Stimulated activated naive B cell treated with anti-CD40 and anti-IgM and Interleukin-4, amounts not matched to agents 10 μg/mL and 1 μg/mL and 100 μg/mL, for 72 hours (primary cell): ENCODE measurements at regions not wholly inside any gene's neighbourhood (a gene's known extent, or its start where the extent isn't known, plus 50 kb on each side); places are given as distances from the start of the nearest gene placed in this dataset.
A peak's percentile ranks its signal among the peaks of the same experiment; 100 is the strongest.
"Not testable (repeated sequence)": the region's sequence is repeated elsewhere in the genome, so short reads cannot be mapped to it uniquely, and the experiment has no call there.

Source experiments
- ATAC-seq, 2 donors: fragments of 150-1000 bp; cut with Tn5 transposase; replicated peaks; 2 replicates each; pipeline ENCODE4 v1.10.0; 2021; ENCODE audit warnings: moderate library complexity in 1 of 2
- DNase-seq: peaks from one replicate; pipeline ENCODE4 v3.0.0; 2021
- H3K27ac Mint-ChIP-seq: one replicate; pipeline ENCODE4 v1.8.0; 2022; ENCODE audit warnings: mild to moderate bottlenecking, mixed read lengths
- H3K27me3 Mint-ChIP-seq, 2 donors: one replicate each; pipeline ENCODE4 v1.8.0; 2022; ENCODE audit warnings: mixed read lengths in 2 of 2
- H3K36me3 Mint-ChIP-seq, 2 donors: one replicate each; pipeline ENCODE4 v1.8.0; 2022; ENCODE audit warnings: mixed read lengths in 2 of 2, mild to moderate bottlenecking in 1 of 2
- H3K4me1 Mint-ChIP-seq, 2 donors: one replicate each; pipeline ENCODE4 v1.8.0; 2022; ENCODE audit warnings: mixed read lengths in 2 of 2, mild to moderate bottlenecking in 1 of 2
- H3K4me3 Mint-ChIP-seq, 2 donors: one replicate each; pipeline ENCODE4 v1.8.0; 2022; ENCODE audit warnings: mild to moderate bottlenecking in 2 of 2, mixed read lengths in 2 of 2, moderate library complexity in 1 of 2
- H3K9me3 Mint-ChIP-seq, 2 donors: one replicate each; pipeline ENCODE4 v1.8.0; 2022; ENCODE audit warnings: mixed read lengths in 2 of 2, mild to moderate bottlenecking in 1 of 2

- Mint-ChIP-seq H3K27ac (no peak overlapping the region), H3K36me3 (no peaks in the 10 kb centered on the region)
Measured at GRCh38 chr10:53102424-53102823, 329.8 kb upstream of the MBL2 start.

GRCh38 chr10:53093878-53094277 lies 321.3 kb upstream of the MBL2 start:
- H3K9me3 Mint-ChIP-seq: peaks cover 6% of the 10 kb centered on the region in 2 donors
- H3K27me3 Mint-ChIP-seq: no peaks in the 10 kb centered on the region

More at GRCh38 chr10:53102424-53102823, 329.8 kb upstream of the MBL2 start:
- no peak for DNase-seq
- Mint-ChIP-seq H3K9me3 (peaks cover 0 to 10% of the 10 kb centered on the region in 2 donors), H3K27me3 (no peaks in the 10 kb centered on the region), H3K4me1 (no peaks in the 10 kb centered on the region), H3K4me3 (no peak overlapping the region)
- ATAC-seq: no peak

GRCh38 chr10:53091574-53091973 lies 319.0 kb upstream of the MBL2 start:
- Mint-ChIP-seq H3K9me3 (peaks cover 3 to 4% of the 10 kb centered on the region in 2 donors), H3K27me3 (no peaks in the 10 kb centered on the region), H3K4me3 (no peak overlapping the region), H3K36me3 (no peaks in the 10 kb centered on the region), H3K4me1 (no peaks in the 10 kb centered on the region), H3K27ac (no peak overlapping the region)
- ATAC-seq (no peak), DNase-seq (no peak)

More at GRCh38 chr10:53093878-53094277, 321.3 kb upstream of the MBL2 start:
- Mint-ChIP-seq H3K4me3 (no peak overlapping the region), H3K4me1 (no peaks in the 10 kb centered on the region), H3K27ac (no peak overlapping the region), H3K36me3 (no peaks in the 10 kb centered on the region)
- ATAC-seq: no peak
- DNase-seq: no peak

GRCh38 chr10:53088961-53089360 lies 316.4 kb upstream of the MBL2 start:
- no peaks in the 10 kb centered on the region for H3K36me3 Mint-ChIP-seq

GRCh38 chr10:53079283-53079682 lies 306.7 kb upstream of the MBL2 start:
- no peaks in the 10 kb centered on the region for H3K27me3 Mint-ChIP-seq
- no peak overlapping the region for H3K27ac Mint-ChIP-seq
- no peak overlapping the region for H3K4me3 Mint-ChIP-seq
- H3K4me1 Mint-ChIP-seq: no peaks in the 10 kb centered on the region
- H3K9me3 Mint-ChIP-seq: peaks cover 0 to 2% of the 10 kb centered on the region in 2 donors
- DNase-seq: no peak
- H3K36me3 Mint-ChIP-seq: no peaks in the 10 kb centered on the region
- no peak for ATAC-seq

More at GRCh38 chr10:53088961-53089360, 316.4 kb upstream of the MBL2 start:
- Mint-ChIP-seq H3K27ac (no peak overlapping the region), H3K4me1 (no peaks in the 10 kb centered on the region), H3K9me3 (peaks cover 4% of the 10 kb centered on the region in 2 donors), H3K27me3 (no peaks in the 10 kb centered on the region), H3K4me3 (no peak overlapping the region)
- ATAC-seq (no peak), DNase-seq (no peak)

- ATAC-seq: no peak
- no peaks in the 10 kb centered on the region for H3K4me1 Mint-ChIP-seq
Measured at GRCh38 chr10:53076948-53077347, 304.4 kb upstream of the MBL2 start.

GRCh38 chr10:53075469-53075868 lies 302.9 kb upstream of the MBL2 start:
- no peaks in the 10 kb centered on the region for H3K36me3 Mint-ChIP-seq
- ATAC-seq (no peak), DNase-seq (no peak)
- H3K4me3 Mint-ChIP-seq: no peak overlapping the region
- H3K4me1 Mint-ChIP-seq: no peaks in the 10 kb centered on the region
- no peaks in the 10 kb centered on the region for H3K27me3 Mint-ChIP-seq
- no peak overlapping the region for H3K27ac Mint-ChIP-seq
- H3K9me3 Mint-ChIP-seq: peaks cover 0 to 2% of the 10 kb centered on the region in 2 donors

More at GRCh38 chr10:53076948-53077347, 304.4 kb upstream of the MBL2 start:
- Mint-ChIP-seq H3K4me3 (no peak overlapping the region), H3K36me3 (no peaks in the 10 kb centered on the region), H3K27ac (no peak overlapping the region), H3K9me3 (peaks cover 0 to 2% of the 10 kb centered on the region in 2 donors), H3K27me3 (no peaks in the 10 kb centered on the region)
- DNase-seq: no peak

GRCh38 chr10:53072144-53072543 lies 299.6 kb upstream of the MBL2 start:
- Mint-ChIP-seq H3K4me3 (no peak overlapping the region), H3K9me3 (peaks cover 0 to 2% of the 10 kb centered on the region in 2 donors), H3K36me3 (no peaks in the 10 kb centered on the region), H3K27ac (no peak overlapping the region), H3K4me1 (no peaks in the 10 kb centered on the region), H3K27me3 (no peaks in the 10 kb centered on the region)
- DNase-seq (no peak), ATAC-seq (no peak)

GRCh38 chr10:53071505-53072125 lies 299.0 kb upstream of the MBL2 start:
- Mint-ChIP-seq H3K27me3 (no peaks in the 10 kb centered on the region), H3K27ac (no peak overlapping the region), H3K36me3 (no peaks in the 10 kb centered on the region), H3K4me1 (no peaks in the 10 kb centered on the region), H3K9me3 (peaks cover 0 to 2% of the 10 kb centered on the region in 2 donors), H3K4me3 (no peak overlapping the region)
- ATAC-seq (no peak), DNase-seq (no peak)

GRCh38 chr10:53069013-53069412 lies 296.4 kb upstream of the MBL2 start:
- Mint-ChIP-seq H3K27ac (no peak overlapping the region), H3K27me3 (no peaks in the 10 kb centered on the region), H3K36me3 (no peaks in the 10 kb centered on the region), H3K4me3 (no peak overlapping the region), H3K9me3 (peaks cover 0 to 2% of the 10 kb centered on the region in 2 donors), H3K4me1 (no peaks in the 10 kb centered on the region)
- DNase-seq: no peak
- no peak for ATAC-seq

- H3K27me3 Mint-ChIP-seq: no peaks in the 10 kb centered on the region
- H3K4me1 Mint-ChIP-seq: no peaks in the 10 kb centered on the region
- no peak overlapping the region for H3K4me3 Mint-ChIP-seq
- DNase-seq: no peak
- no peaks in the 10 kb centered on the region for H3K36me3 Mint-ChIP-seq
- H3K27ac Mint-ChIP-seq: no peak overlapping the region
- H3K9me3 Mint-ChIP-seq: peaks cover 0 to 1% of the 10 kb centered on the region in 2 donors
- ATAC-seq: no peak
Measured at GRCh38 chr10:53064614-53065013, 292.0 kb upstream of the MBL2 start.

- DNase-seq: no peak
- no peaks in the 10 kb centered on the region for H3K27me3 Mint-ChIP-seq
- H3K4me1 Mint-ChIP-seq: no peaks in the 10 kb centered on the region
- H3K27ac Mint-ChIP-seq: no peak overlapping the region
- no peak overlapping the region for H3K4me3 Mint-ChIP-seq
- H3K36me3 Mint-ChIP-seq: no peaks in the 10 kb centered on the region
- peaks cover 0 to 1% of the 10 kb centered on the region in 2 donors for H3K9me3 Mint-ChIP-seq
- ATAC-seq: no peak
Measured at GRCh38 chr10:53063805-53064204, 291.2 kb upstream of the MBL2 start.

- H3K27me3 Mint-ChIP-seq: no peaks in the 10 kb centered on the region
Measured at GRCh38 chr10:53052521-53053164, 280.1 kb upstream of the MBL2 start.

GRCh38 chr10:53045315-53045714 lies 272.7 kb upstream of the MBL2 start:
- ATAC-seq: no peak
- Mint-ChIP-seq H3K4me1 (no peaks in the 10 kb centered on the region), H3K27me3 (no peaks in the 10 kb centered on the region), H3K36me3 (no peaks in the 10 kb centered on the region), H3K9me3 (no peaks in the 10 kb centered on the region), H3K27ac (no peak overlapping the region), H3K4me3 (no peak overlapping the region)
- no peak for DNase-seq

More at GRCh38 chr10:53052521-53053164, 280.1 kb upstream of the MBL2 start:
- DNase-seq (no peak), ATAC-seq (peak in 1 of 2 donors; percentile 14)
- no peak overlapping the region for H3K27ac Mint-ChIP-seq
- H3K9me3 Mint-ChIP-seq: no peaks in the 10 kb centered on the region
- H3K4me1 Mint-ChIP-seq: no peaks in the 10 kb centered on the region
- no peaks in the 10 kb centered on the region for H3K36me3 Mint-ChIP-seq
- H3K4me3 Mint-ChIP-seq: no peak overlapping the region

- H3K27me3 Mint-ChIP-seq, ATAC-seq, H3K9me3 Mint-ChIP-seq, H3K36me3 Mint-ChIP-seq, DNase-seq, H3K27ac Mint-ChIP-seq, H3K4me1 Mint-ChIP-seq, H3K4me3 Mint-ChIP-seq: not testable (repeated sequence)
Measured at GRCh38 chr10:53035823-53036222, 263.2 kb upstream of the MBL2 start.
